ENCODE measurements at regions not wholly inside any gene's neighbourhood (a gene's known extent, or its start where the extent isn't known, plus 50 kb on each side); places are given as distances from the start of the nearest gene placed in this dataset.
"Not testable (repeated sequence)": the region's sequence is repeated elsewhere in the genome, so short reads cannot be mapped to it uniquely, and the experiment has no call there.

DNA sequence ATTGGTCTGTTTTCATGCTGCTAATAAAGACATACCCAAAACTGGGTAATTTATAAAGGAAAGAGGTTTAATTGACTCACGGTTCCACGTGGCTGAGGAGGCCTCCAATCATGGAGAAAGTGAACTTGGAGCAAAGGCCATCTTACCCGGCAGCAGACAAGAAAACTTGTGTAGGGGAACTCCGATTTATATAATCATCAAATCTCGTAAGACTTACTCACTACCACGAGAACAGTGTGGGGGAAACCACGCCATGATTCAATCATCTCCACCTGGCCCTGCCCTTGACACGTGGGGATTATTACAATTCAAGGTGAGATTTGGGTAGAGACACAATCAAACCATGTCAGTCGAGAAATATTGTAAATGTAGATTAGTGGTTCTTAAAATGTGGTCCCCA lies 76.2 kb upstream of the SRSF6 start:
- TF ChIP-seq CTCF (conservative IDR thresholded peaks at IDR 0.05; ENCODE audit: low read depth in 2 of 2); POLR2AphosphoS5 (IDR thresholded peaks at IDR 0.05; ENCODE audit: low read depth); EZH2 (IDR thresholded peaks at IDR 0.05; ENCODE audit: low read depth, unreplicated experiment); STAT1 (IDR thresholded peaks at IDR 0.05; ENCODE audit: unreplicated experiment); EZH2phosphoT487 (IDR thresholded peaks at IDR 0.05; ENCODE audit: unreplicated experiment); CREB1 (CRISPR knock-in tag; IDR thresholded peaks at IDR 0.05; ENCODE audit: low read depth); JUNB (IDR thresholded peaks at IDR 0.05; ENCODE audit: unreplicated experiment); ZNF462 (CRISPR knock-in tag; IDR thresholded peaks at IDR 0.05); NANOG (IDR thresholded peaks at IDR 0.05; ENCODE audit: borderline replicate concordance); ZNF114 (CRISPR knock-in tag; IDR thresholded peaks at IDR 0.05): not testable (repeated sequence)
- TF ChIP-seq, protein P1, sequence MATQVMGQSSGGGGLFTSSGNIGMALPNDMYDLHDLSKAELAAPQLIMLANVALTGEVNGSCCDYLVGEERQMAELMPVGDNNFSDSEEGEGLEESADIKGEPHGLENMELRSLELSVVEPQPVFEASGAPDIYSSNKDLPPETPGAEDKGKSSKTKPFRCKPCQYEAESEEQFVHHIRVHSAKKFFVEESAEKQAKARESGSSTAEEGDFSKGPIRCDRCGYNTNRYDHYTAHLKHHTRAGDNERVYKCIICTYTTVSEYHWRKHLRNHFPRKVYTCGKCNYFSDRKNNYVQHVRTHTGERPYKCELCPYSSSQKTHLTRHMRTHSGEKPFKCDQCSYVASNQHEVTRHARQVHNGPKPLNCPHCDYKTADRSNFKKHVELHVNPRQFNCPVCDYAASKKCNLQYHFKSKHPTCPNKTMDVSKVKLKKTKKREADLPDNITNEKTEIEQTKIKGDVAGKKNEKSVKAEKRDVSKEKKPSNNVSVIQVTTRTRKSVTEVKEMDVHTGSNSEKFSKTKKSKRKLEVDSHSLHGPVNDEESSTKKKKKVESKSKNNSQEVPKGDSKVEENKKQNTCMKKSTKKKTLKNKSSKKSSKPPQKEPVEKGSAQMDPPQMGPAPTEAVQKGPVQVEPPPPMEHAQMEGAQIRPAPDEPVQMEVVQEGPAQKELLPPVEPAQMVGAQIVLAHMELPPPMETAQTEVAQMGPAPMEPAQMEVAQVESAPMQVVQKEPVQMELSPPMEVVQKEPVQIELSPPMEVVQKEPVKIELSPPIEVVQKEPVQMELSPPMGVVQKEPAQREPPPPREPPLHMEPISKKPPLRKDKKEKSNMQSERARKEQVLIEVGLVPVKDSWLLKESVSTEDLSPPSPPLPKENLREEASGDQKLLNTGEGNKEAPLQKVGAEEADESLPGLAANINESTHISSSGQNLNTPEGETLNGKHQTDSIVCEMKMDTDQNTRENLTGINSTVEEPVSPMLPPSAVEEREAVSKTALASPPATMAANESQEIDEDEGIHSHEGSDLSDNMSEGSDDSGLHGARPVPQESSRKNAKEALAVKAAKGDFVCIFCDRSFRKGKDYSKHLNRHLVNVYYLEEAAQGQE (IDR thresholded peaks at IDR 0.05; ENCODE audit: unreplicated experiment) = not testable (repeated sequence)
- TF ChIP-seq, protein P2, sequence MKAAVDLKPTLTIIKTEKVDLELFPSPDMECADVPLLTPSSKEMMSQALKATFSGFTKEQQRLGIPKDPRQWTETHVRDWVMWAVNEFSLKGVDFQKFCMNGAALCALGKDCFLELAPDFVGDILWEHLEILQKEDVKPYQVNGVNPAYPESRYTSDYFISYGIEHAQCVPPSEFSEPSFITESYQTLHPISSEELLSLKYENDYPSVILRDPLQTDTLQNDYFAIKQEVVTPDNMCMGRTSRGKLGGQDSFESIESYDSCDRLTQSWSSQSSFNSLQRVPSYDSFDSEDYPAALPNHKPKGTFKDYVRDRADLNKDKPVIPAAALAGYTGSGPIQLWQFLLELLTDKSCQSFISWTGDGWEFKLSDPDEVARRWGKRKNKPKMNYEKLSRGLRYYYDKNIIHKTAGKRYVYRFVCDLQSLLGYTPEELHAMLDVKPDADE (IDR thresholded peaks at IDR 0.05) = not testable (repeated sequence)

All from GM23338 (cell line).